NCI-H1417 treated with DMSO at 0.1 percent for 48 hours (cell line): ENCODE measurements at regions not wholly inside any gene's neighbourhood (a gene's known extent, or its start where the extent isn't known, plus 50 kb on each side); places are given as distances from the start of the nearest gene placed in this dataset.

Source experiments
- DNase-seq: peaks from one replicate; lab custom pipeline; 2025; lab: John Stamatoyannopoulos, UW

DNA sequence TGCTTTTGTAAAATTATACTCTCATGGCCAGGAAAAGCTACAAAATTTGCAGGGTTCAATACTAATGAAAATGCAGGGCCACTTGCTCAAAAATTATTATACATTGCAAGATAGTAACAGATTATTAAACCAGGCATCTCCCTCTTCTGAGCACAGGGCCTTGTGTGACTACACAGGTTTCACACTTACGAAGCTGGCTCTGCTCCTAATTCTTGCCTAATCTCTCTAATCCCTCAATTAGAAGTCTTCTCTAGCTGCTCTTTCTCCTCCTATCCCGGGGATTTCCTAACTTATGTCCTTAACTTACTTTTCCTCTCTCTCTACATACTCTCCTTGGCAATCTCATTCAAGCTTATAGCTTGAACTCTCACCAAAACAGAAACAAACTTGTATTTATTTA lies 168.3 kb downstream of the AREG start:
- DNase-seq, result no peak

DNA sequence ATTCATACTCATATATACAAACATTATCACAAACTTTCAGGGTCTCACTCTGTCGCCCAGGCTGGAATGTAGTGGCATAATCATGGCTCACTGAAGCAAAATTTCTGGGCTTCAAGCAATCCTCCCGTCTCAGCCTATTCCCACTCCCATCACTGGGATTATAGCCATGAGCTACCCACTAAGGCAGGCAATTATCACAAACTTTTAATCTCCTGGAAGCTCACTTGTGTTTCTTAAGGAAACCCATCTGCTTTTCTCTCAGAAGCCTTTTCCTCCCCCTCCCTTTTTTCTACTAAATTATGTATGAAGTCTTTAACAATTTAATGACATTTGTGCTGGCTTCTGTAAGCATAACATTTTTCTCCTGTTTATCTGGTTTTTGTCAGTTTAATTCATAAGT lies 170.5 kb downstream of the AREG start:
- no peak for DNase-seq

DNA sequence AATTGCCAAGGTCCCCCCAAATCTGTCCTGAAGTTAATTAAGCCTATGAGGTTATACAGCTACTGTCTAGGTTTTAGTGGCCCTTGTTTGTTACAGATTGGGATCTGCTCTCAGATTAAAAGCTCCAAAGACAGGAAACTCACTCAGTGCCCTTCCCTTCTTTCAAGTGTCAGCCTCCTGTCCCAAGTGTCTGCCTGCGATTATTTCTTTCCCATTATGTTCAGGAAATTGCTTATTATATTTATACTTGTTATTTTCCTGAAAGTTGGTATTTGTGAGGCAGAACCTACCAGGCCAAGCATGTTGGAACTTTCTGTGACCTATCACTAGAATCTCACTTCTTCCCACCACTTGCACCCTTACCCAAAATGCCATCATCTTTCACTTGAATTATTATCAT lies 173.2 kb downstream of the AREG start:
- DNase-seq, result no peak

DNA sequence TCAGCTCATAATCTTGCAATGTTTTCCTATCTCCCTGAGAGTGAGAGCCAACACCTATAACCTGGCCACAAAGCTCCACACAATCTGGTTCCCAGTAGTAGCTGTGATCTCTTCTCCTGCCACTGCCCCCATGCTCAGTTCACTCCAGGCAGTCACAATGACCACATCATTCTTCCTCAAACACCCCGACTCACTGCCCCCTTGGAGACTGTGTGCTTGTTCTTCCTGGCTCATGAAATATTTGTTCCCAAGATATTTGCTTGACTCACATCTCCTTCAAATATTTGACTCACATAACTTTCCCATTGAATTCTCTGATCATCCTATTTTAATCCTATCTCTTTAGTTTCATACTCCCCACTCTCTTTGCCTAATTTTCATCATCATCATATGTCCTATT lies 173.7 kb downstream of the AREG start:
- DNase-seq, result no peak

DNA sequence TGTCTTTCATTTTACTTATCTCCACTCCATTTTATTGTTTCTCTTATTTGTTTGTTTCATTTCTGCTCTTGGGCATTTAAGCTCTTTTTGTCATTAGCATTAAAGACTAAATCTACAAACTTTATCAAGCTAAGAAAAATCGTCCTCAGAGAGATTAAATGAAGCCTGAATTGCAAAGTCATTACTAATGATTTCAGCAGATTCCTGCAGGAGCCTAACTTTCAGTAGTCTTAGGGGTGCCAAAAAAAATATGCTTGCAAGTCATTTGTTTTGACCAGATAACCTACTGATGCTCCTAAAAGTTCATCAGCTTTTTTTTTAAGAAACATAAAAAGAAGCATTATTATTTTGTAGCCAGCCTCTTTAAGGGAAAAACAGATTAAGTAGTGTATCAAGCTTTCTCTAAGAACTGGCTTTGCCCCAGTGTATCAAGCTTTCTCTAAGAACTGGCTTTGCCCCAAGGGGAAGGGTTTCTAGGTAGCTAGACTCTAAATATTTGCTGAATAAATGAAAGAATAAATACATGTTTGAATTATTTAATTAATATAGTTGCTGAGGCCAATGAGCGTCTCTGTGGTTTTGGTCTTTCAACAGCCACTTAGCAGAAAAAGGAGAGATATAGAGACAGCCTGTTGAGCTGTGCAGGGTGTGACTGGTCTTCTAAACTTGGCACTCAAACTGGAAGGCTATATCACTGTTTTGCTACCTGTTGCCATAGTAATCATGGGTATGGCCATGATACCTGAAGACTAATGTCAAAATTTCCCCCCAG lies 174.2 kb downstream of the BTC start:
- no peak for DNase-seq

DNA sequence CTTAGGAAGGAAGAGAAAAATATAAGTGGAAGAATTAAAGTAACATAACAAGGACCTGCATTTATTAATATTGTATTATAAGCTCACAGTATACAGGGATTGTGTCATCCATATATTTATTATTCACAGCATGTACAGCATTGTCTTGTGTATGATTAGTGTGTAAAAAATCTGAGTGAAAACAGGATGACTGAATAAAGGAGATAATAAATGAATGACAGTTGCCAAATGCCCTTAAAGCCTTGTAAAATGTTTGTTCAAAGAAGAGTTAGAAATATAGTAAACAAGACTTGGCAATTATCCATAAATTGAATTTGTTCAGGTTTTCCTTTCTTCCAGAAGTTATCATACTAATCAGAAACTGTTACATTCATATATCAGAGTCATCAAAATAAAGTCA lies 172.7 kb downstream of the BTC start:
- DNase-seq, result no peak

DNA sequence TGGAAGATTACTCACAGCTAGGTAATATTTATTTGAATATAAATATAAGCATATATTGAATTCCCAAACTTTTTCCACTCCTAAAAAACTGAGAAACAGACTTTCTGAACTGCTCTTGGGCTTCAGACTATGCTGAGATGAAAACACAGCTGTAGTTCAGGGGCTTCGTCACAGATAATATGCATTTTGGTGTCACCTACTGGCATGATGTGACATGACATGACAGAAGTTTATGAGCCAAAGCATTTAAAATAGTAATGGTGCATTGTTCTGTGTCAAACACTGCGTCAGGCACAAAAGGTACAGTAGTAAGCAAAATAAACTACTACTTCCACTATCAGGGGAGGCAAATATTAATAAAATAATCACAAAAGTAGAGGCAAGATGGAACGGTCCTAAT lies 171.3 kb downstream of the BTC start:
- DNase-seq, result no peak

DNA sequence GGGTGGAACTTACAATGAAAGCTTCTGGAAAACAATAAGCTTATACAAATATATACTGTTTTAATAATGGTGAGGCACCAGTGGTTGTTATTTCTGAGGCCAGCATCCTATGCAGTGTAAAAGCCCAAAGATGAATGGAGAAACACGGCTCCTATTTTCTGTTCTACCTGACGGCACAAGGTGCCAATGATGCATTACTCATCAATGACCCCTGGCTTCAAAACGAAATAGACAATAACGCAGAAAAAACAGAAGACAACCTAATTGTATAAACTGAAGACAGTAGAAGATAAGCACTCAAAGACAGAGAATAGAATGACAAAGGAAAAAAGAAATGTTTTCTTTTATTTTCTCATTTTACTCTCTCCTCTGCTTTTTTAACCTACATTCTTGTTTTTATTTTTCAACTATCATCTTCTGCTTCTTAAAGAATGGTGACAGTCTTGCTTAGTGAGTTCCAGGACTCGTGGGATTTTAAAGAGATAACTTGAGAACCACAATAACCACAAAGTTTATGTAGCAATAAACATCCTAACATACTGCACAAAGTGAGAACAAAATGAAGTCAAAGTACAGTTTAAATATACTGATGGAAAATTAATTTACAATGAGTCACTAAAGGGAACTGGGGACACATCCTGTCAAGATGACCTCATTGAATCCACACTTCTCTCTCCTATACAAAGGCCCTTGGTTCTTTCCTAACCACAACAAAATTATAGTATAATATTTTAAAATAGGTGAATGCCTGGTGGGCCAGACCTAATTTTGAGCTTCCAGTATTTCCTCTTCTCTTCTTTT lies 169.8 kb downstream of the BTC start:
- DNase-seq, result no peak

DNA sequence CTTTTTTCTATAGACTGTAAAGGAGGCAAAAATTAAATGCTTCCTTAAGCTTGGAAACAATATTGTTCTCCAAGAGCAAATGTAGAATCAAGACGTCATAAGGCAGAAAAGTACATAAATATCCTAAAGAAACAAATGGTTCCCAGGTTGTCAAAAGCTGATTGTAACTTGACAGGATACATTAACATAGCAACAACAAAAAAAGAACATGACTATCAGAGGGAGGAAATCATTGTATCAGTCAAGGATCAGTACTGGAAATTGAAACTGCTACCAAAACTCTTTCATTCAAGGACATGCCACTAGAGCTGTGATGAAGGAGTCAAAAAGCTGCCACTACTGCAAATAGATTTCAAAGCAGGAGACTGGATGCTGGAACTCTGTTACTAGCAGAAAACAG lies 168.3 kb downstream of the BTC start:
- DNase-seq, result no peak

DNA sequence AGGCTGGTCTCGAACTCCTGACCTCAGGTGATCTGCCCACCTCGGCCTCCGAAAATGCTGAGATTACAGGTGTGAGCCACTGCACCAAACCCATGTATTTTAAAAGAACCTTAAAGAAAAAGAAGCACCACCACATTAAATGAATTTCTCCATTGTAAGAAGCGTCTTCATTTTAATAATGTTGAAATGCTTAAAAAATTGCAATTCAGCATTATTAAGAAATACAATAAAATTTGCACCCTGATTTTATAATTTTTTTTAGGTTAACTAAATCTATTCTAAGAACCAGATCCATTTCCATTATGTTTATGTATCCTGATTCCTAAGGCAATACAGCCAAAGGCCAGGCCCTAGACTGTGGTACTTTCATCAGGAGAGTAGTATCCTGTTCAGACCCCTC lies 167.2 kb downstream of the BTC start:
- DNase-seq, result no peak

DNA sequence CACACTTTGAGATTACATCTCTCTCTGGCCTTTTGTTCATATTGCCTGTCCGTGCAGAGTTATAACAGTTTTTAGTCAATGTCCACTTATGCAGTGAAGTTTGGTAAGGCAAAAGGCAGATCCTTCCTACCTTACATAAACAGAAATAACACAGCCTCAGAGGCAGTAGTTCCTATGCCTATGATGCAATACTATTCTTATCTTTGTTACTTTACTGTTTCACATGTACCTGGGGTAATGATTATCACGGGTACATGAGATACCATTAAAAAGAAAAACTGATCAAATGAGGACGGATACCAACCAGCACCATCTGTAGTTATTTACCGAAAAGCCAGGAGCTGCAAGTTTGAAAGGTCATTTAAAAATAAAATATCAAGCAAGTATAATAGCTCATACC lies 166.8 kb downstream of the BTC start:
- DNase-seq, result no peak

DNA sequence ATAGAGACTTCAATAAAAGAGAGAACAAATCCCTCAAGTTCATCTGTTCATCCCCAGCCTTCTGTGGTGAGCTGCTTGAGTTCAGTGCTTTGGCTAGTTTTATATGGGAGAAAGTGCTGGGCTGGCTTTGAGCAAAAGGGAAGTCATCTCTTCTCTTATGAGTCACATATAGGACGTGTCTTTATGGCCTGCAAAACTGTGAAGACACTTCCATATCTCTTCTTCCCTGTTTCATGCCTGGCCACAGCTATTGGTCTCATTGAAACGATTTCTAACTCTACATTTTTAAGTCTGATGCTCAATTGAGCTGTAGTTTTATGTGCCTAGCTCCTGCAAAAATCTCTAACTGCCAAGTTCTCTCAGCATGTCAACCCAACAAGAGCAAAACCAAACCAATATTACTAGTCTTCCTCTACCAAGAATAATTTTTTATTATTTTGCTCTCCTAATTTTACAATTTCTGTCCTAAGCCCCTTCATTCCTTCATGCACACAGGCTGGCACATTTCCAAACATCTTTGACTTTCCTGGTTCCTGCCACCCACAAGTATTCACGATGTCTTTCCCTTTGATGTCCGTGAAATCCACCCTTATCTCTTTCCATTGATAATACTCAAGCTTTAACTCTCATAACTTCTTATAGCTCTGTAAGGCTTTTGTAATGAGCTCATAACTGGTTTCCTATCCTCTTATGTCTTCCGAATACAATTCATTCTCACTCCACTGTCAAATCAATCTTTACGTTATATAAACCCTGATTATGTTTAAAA lies 165.3 kb downstream of the BTC start:
- no peak for DNase-seq

DNA sequence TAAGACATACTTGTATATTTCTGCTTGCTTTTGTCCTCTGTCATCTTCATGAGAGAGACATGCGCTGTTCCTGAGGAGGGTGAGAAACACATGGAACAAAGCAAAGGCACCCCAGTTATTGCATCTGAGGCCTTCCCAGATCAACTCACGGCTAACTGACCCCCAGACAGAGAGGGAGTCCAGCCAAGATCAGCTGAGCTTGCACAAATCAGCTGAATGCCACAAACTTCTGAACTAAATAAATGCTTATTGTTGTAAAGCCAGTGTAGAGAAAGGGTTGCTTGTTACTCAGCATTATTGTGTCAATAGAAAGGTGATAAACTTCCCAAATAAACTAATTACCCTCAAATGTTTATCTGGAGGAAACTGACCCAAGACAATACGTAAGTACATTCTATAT lies 163.8 kb downstream of the BTC start:
- DNase-seq, result no peak

DNA sequence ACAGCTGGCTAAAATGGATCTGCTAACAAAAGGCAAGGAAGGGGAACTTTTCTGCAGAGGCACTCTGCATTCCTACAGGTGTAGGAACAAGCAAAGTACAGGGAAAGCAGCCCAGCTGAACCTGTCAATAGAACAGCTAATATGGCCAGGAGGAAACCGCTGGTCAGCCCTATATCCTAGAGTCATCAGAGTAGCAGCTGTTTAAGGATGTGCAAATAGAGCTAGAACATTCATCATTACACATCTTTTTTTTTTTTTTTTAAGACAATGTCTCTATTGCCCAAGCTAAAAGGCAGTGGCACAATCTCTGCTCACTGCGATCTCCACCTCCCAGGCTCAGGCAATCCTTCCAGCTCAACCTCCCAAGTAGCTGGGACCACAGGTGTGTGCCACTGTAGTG lies 163.0 kb downstream of the BTC start:
- DNase-seq, result no peak

DNA sequence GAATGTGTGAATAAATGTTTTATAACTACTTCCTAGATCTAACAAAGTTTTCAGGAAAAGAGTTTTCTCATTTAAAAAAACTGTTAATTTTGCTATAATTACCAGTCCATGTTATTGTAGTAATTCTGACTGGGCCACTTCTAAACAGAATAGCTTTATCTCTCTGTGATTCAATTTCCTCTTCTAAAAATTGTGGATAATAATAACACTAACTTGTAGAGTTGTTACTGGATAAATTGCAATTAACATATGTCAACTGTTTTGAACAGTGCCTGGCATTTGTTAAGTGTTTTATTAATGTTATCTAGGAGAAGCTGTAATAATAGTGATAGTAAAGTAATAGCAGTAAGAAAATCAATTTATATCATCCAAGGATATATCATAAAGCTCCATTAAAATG lies 162.3 kb downstream of the BTC start:
- no peak for DNase-seq

DNA sequence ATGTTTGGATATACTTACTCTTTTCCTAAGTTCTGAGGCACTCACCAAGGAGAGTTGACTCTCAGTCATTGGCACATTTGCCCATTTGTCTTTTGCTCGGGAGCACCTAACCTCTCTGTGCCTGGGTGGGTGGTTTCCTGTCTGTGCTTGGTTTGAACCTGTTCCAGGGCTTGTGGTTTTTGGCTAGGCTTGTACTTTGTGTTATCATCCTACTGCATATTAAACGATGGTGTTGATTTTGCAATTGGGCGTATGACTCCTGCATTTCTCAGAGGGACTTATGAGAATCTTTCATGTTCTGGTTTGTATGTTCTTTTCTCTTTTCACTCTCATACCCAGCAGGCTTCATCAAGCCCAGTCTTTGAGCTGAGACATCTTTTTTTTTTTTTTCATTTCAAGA lies 161.7 kb downstream of the BTC start:
- no peak for DNase-seq

DNA sequence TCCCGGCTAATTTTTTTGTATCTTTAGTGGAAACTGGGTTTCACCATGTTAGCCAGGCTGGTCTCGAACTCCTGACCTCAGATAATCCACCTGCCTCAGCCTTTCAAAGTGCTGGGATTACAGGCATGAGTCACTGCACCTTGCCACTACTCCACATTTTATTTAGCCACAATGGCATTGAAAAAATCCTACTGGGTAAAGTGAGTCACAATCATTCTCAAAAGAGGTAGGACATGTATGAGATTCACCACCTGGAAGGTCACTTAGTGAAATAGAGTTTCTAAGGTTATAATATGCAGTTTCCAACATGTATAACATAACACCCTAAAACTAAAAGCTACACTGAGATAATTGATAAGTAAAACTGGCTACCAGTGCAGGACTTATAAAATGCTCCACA lies 159.2 kb downstream of the BTC start:
- no peak for DNase-seq

DNA sequence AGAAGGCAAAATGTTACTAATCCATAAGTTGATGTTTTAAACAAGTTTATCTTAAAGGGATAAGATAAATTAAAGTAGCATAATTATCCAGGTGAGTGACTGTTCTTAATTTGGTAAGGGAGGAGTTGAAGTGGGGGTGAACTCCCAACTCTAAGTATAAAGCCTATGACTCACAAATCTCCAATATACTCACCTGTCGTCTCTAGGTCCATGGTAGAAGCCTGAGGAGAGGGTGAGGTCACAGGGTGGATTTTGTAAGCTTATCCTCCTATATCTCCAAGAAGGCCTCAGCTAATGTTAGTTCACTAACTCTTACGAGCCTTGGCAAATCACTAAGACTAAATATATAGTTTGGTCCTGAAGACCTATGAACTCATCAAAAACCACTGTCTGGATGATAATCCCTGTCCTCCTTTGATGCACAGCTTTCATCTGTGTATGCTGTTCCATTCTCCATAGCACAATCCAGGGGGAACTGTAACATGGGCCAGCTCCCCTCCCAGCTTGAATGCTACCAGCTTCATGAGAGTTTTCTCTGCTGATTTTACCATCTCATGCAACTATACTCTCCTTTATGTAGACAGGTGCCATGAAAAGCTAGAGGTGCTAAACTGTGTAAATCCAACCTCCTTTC lies 158.7 kb downstream of the BTC start:
- no peak for DNase-seq

DNA sequence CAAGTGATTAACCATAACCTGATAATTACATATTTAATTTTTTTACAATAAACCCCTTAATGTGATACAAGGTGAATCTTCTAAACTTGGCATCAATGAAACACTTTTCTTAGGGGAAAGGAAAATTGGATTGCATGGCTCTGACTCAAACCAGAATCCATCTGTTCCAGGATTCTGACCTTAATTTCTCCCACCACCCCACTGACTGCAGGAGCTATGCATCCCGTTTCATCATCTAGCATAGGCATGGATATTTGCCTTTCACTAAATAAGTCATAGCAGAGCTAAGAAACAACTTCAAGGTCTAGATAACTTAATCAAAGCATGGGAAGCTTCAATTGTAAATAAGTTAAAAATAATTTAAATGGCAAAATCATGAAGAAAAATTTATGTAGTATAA lies 156.3 kb downstream of the BTC start:
- no peak for DNase-seq

DNA sequence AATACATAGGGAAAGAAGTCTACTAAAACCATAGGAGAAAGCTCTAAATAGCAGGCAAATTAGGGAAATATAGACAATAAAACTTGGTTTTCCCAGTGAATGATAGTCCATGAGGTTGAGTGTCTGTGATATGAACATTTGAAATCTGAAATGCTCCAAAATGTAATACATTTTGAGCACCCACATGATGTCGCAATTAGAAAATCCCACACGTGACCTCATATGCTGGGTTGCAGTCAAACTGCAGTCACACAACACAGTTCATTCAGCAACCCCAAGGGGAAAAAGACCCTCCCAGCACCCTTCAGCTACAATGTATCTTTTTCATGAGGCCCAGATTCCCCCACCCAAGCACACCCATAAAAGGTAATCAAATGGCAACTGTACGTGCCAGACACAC lies 155.6 kb downstream of the BTC start:
- no peak for DNase-seq

DNA sequence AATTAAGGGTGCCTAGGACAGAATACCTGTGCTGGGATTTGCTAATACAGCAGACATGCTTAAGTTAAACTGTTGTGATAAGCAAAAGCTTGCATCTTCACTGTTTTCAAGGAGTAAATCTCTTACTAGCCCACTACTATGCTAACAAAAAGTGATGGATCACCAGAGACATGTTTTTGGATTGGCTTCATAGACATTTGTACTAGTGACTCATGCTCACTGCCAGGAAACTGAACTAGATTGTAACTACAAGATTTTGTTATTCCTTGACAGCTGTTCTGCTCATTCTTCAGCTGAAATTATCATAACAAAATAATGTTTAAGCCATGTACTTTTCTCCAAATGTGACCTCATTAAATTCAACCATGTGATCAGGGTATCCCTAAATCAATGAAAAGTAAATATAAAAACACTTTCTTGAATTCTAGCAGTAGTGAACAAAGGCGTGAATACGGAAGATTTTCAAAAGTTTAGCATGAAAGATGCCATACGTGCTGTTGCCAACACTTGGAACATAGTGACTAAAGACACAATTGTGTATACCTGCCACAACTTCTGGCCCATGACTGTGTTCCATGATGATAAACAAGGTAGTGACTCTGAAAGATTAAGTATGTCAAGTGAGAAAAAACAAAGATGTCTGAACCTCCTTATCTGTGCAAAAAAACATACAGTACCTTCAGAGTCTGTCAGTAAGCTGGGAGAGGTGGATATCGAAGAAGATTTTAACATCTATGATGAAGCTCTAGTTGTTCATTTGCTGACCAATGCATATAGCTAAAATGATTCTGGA lies 154.0 kb downstream of the BTC start:
- DNase-seq, result no peak

DNA sequence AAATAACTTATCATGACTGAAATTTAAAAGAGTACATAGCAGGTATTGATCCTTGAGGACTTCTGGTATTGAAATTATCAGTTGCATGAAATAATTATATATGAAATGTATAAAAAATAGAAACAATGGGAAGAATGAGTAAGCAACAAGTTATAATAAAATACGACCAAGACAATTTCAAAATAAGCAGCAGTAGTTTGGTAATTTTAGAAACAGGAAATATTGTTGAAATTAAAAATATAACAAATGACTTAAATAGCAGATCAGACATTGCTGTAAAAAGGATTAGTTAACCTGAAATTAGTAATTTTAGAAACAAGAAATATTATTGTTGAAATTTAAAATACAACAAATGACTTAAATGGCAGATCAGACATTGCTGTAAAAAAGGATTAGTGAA lies 152.3 kb downstream of the BTC start:
- DNase-seq, result no peak
